GM19397 (cell line): ENCODE measurements at regions not wholly inside any gene's neighbourhood (a gene's known extent, or its start where the extent isn't known, plus 50 kb on each side); places are given as distances from the start of the nearest gene placed in this dataset.

Source experiments
- ATAC-seq: cut with Tn5 transposase; IDR thresholded peaks from one replicate; pipeline ENCODE4 v1.9.1; 2021; ENCODE audit warnings: mild to moderate bottlenecking, moderate library complexity; ENCODE audit not compliant: unreplicated experiment

GRCh38 chr20:39309458-39309857 lies 347.3 kb downstream of the DHX35 start:
- no peak for ATAC-seq

- no peak for ATAC-seq
These were observed 340.2 kb downstream of the DHX35 start for GRCh38 chr20:39302312-39302711.

- no peak for ATAC-seq
These were observed 337.6 kb downstream of the DHX35 start for GRCh38 chr20:39299783-39300182.

- ATAC-seq = no peak
These were observed 336.7 kb downstream of the DHX35 start for GRCh38 chr20:39298571-39299506.

GRCh38 chr20:39298121-39298520 lies 336.0 kb downstream of the DHX35 start:
- ATAC-seq = no peak

GRCh38 chr20:39295301-39295700 lies 333.2 kb downstream of the DHX35 start:
- no peak for ATAC-seq

- no peak for ATAC-seq
These were observed 332.1 kb downstream of the DHX35 start for GRCh38 chr20:39294137-39294725.

GRCh38 chr20:39292193-39292736 lies 330.1 kb downstream of the DHX35 start:
- ATAC-seq = no peak

GRCh38 chr20:39291301-39291700 lies 329.2 kb downstream of the DHX35 start:
- ATAC-seq = no peak

GRCh38 chr20:39290575-39290974 lies 328.4 kb downstream of the DHX35 start:
- ATAC-seq = no peak

GRCh38 chr20:39289831-39290230 lies 327.7 kb downstream of the DHX35 start:
- no peak for ATAC-seq

GRCh38 chr20:39289316-39289715 lies 327.2 kb downstream of the DHX35 start:
- ATAC-seq = no peak

GRCh38 chr20:39283464-39283863 lies 321.3 kb downstream of the DHX35 start:
- no peak for ATAC-seq

GRCh38 chr20:39282619-39283092 lies 320.5 kb downstream of the DHX35 start:
- no peak for ATAC-seq

GRCh38 chr20:39280875-39281274 lies 318.7 kb downstream of the DHX35 start:
- ATAC-seq = no peak

- no peak for ATAC-seq
These were observed 316.2 kb downstream of the DHX35 start for GRCh38 chr20:39278230-39278788.

GRCh38 chr20:39277185-39277584 lies 315.0 kb downstream of the DHX35 start:
- no peak for ATAC-seq

GRCh38 chr20:39270837-39271604 lies 308.9 kb downstream of the DHX35 start:
- ATAC-seq = no peak

- no peak for ATAC-seq
These were observed 307.5 kb downstream of the DHX35 start for GRCh38 chr20:39269493-39270217.

GRCh38 chr20:39268981-39269461 lies 306.9 kb downstream of the DHX35 start:
- peak; percentile 46 for ATAC-seq
